Loucy (cell line): ENCODE measurements at regions not wholly inside any gene's neighbourhood (a gene's known extent, or its start where the extent isn't known, plus 50 kb on each side); places are given as distances from the start of the nearest gene placed in this dataset.

Experiments used
- H2AFZ ChIP-seq: fragments of 200-600 bp; sonication (generic); 2 replicates; pipeline ENCODE4 v1.6.0; 2016; ENCODE audit warnings: antibody characterized with exemption, mild to moderate bottlenecking, low read length, moderate library complexity
- H3F3A ChIP-seq: fragments of 200-600 bp; 2 replicates; pipeline ENCODE4 v1.6.0; 2016; ENCODE audit warnings: antibody characterized with exemption, low read depth, mild to moderate bottlenecking
- H3K27me3 ChIP-seq: fragments of 200-600 bp; sonication (generic); 2 replicates; pipeline ENCODE4 v1.6.1; 2014; ENCODE audit warnings: low read length, mild to moderate bottlenecking; ENCODE audit not compliant: insufficient read depth, poor library complexity, severe bottlenecking
- H3K36me3 ChIP-seq: fragments of 200-600 bp; sonication (generic); 2 replicates; pipeline ENCODE4 v1.6.1; 2016; ENCODE audit warnings: low read length; ENCODE audit not compliant: insufficient read depth
- H3K4me1 ChIP-seq: fragments of 200-600 bp; sonication (generic); 2 replicates; pipeline ENCODE4 v1.5.1; 2014; ENCODE audit warnings: low read length, mild to moderate bottlenecking; ENCODE audit not compliant: insufficient read depth, poor library complexity, severe bottlenecking
- H3K4me2 ChIP-seq: fragments of 200-600 bp; sonication (generic); 2 replicates; pipeline ENCODE4 v1.6.0; 2014; ENCODE audit warnings: antibody characterized with exemption, low read length, low read depth, mild to moderate bottlenecking; ENCODE audit not compliant: poor library complexity, severe bottlenecking
- H3K4me3 ChIP-seq: fragments of 200-600 bp; sonication (generic); 2 replicates; pipeline ENCODE4 v1.5.1; 2014; ENCODE audit warnings: low read length, mild to moderate bottlenecking, mixed read lengths; ENCODE audit not compliant: poor library complexity, severe bottlenecking
- H3K79me2 ChIP-seq: fragments of 200-600 bp; sonication (generic); 2 replicates; pipeline ENCODE4 v1.6.1; 2014; ENCODE audit warnings: low read length; ENCODE audit not compliant: insufficient read depth
- H3K9ac ChIP-seq: fragments of 200-600 bp; sonication (generic); 2 replicates; pipeline ENCODE4 v1.6.0; 2014; ENCODE audit warnings: mild to moderate bottlenecking, low read depth, low read length, moderate library complexity; ENCODE audit not compliant: poor library complexity, severe bottlenecking
- H3K9me2 ChIP-seq: fragments of 200-600 bp; sonication (generic); replicated peaks from 2 replicates; pipeline ENCODE4 v1.6.1; 2016; ENCODE audit warnings: low read depth, low read length, mixed read lengths
- H3K9me3 ChIP-seq: fragments of 200-600 bp; sonication (generic); 2 replicates; pipeline ENCODE4 v1.6.1; 2014; ENCODE audit warnings: mild to moderate bottlenecking, antibody characterized with exemption, low read length, low read depth; ENCODE audit not compliant: insufficient read depth
- H4K20me1 ChIP-seq: fragments of 200-600 bp; sonication (generic); 2 replicates; pipeline ENCODE4 v1.6.0; 2014; ENCODE audit warnings: antibody characterized with exemption, low read length, mild to moderate bottlenecking; ENCODE audit not compliant: insufficient read depth, poor library complexity, severe bottlenecking
- CTCF ChIP-seq: fragments of 200-600 bp; sonication (generic); conservative IDR thresholded peaks from 2 replicates; pipeline ENCODE4 v1.5.1; 2014; ENCODE audit warnings: mild to moderate bottlenecking, antibody characterized with exemption, low read length
- EZH2phosphoT487 ChIP-seq: fragments of 200-600 bp; IDR thresholded peaks from 2 replicates; pipeline ENCODE4 v1.6.1; 2018; ENCODE audit warnings: antibody characterized with exemption, mild to moderate bottlenecking, moderate library complexity, borderline replicate concordance

- TF ChIP-seq EZH2phosphoT487 (no peak), CTCF (no peak)
- H3K9ac ChIP-seq = no peak overlapping the region
- H3K27me3 ChIP-seq = no peaks in the 10 kb centered on the region
- H3K9me3 ChIP-seq = no peaks in the 10 kb centered on the region
- no peaks in the 10 kb centered on the region for H4K20me1 ChIP-seq
- no peaks in the 10 kb centered on the region for H3K79me2 ChIP-seq
- H3K4me3 ChIP-seq = no peak overlapping the region
- H3K4me2 ChIP-seq = no peak overlapping the region
- H3F3A ChIP-seq = no peaks in the 10 kb centered on the region
- H2AFZ ChIP-seq = no peak overlapping the region
- H3K36me3 ChIP-seq = no peaks in the 10 kb centered on the region
- no peaks in the 10 kb centered on the region for H3K9me2 ChIP-seq
- peaks cover 15% of the 10 kb centered on the region for H3K4me1 ChIP-seq
These were observed 281.8 kb upstream of the SOX5 start for GRCh38 chr12:24231298-24231697.

GRCh38 chr12:24230061-24230701, 280.7 kb upstream of the SOX5 start:
- H3K36me3 ChIP-seq = no peaks in the 10 kb centered on the region
- no peaks in the 10 kb centered on the region for H3K79me2 ChIP-seq
- H3K9ac ChIP-seq = no peak overlapping the region
- no peak overlapping the region for H2AFZ ChIP-seq
- no peaks in the 10 kb centered on the region for H3K9me2 ChIP-seq
- H3F3A ChIP-seq = no peaks in the 10 kb centered on the region
- peaks cover 15% of the 10 kb centered on the region for H3K4me1 ChIP-seq
- no peaks in the 10 kb centered on the region for H3K9me3 ChIP-seq
- no peaks in the 10 kb centered on the region for H4K20me1 ChIP-seq
- H3K27me3 ChIP-seq = no peaks in the 10 kb centered on the region
- no peak for TF ChIP-seq EZH2phosphoT487
- TF ChIP-seq CTCF = no peak
- H3K4me2 ChIP-seq = no peak overlapping the region
- no peak overlapping the region for H3K4me3 ChIP-seq

GRCh38 chr12:24229031-24229700, 279.7 kb upstream of the SOX5 start:
- no peaks in the 10 kb centered on the region for H3K27me3 ChIP-seq
- H3F3A ChIP-seq = no peaks in the 10 kb centered on the region
- no peak overlapping the region for H3K9ac ChIP-seq
- no peaks in the 10 kb centered on the region for H3K9me2 ChIP-seq
- H3K9me3 ChIP-seq = no peaks in the 10 kb centered on the region
- no peak overlapping the region for H3K4me3 ChIP-seq
- no peak overlapping the region for H3K4me2 ChIP-seq
- TF ChIP-seq CTCF (no peak), EZH2phosphoT487 (no peak)
- no peaks in the 10 kb centered on the region for H4K20me1 ChIP-seq
- H3K79me2 ChIP-seq = no peaks in the 10 kb centered on the region
- no peaks in the 10 kb centered on the region for H3K36me3 ChIP-seq
- peaks cover 15% of the 10 kb centered on the region for H3K4me1 ChIP-seq
- no peak overlapping the region for H2AFZ ChIP-seq
